HG03139 (cell line): ENCODE measurements at regions not wholly inside any gene's neighbourhood (a gene's known extent, or its start where the extent isn't known, plus 50 kb on each side); places are given as distances from the start of the nearest gene placed in this dataset.
"Not testable (repeated sequence)": the region's sequence is repeated elsewhere in the genome, so short reads cannot be mapped to it uniquely, and the experiment has no call there.

Experiments
- ATAC-seq: cut with Tn5 transposase; IDR thresholded peaks from one replicate; pipeline ENCODE4 v1.9.1; 2021; ENCODE audit not compliant: unreplicated experiment

GRCh38 chr16:29153307-29153706, 168.5 kb downstream of the LAT start:
- not testable (repeated sequence) for ATAC-seq

- ATAC-seq, result not testable (repeated sequence)
Observed at GRCh38 chr16:29152544-29153031, 167.7 kb downstream of the LAT start.

GRCh38 chr16:29151317-29151716, 166.5 kb downstream of the LAT start:
- no peak for ATAC-seq

GRCh38 chr16:29149912-29150311, 165.1 kb downstream of the LAT start:
- not testable (repeated sequence) for ATAC-seq

GRCh38 chr16:29148867-29149272, 164.0 kb downstream of the LAT start:
- ATAC-seq, result no peak

GRCh38 chr16:29148131-29148691, 163.4 kb downstream of the LAT start:
- no peak for ATAC-seq

GRCh38 chr16:29147710-29148109, 162.9 kb downstream of the LAT start:
- not testable (repeated sequence) for ATAC-seq

GRCh38 chr16:29146808-29147643, 162.2 kb downstream of the LAT start:
- ATAC-seq, result not testable (repeated sequence)

GRCh38 chr16:29146266-29146665, 161.4 kb downstream of the LAT start:
- no peak for ATAC-seq

GRCh38 chr16:29145486-29146225, 160.8 kb downstream of the LAT start:
- ATAC-seq, result not testable (repeated sequence)

- ATAC-seq, result not testable (repeated sequence)
Observed at GRCh38 chr16:29145086-29145485, 160.2 kb downstream of the LAT start.

GRCh38 chr16:29144669-29145062, 159.8 kb downstream of the LAT start:
- ATAC-seq, result not testable (repeated sequence)

- ATAC-seq, result not testable (repeated sequence)
Observed at GRCh38 chr16:29143739-29144668, 159.2 kb downstream of the LAT start.

GRCh38 chr16:29142506-29142905, 157.7 kb downstream of the LAT start:
- not testable (repeated sequence) for ATAC-seq

GRCh38 chr16:29141586-29142324, 156.9 kb downstream of the LAT start:
- no peak for ATAC-seq

- not testable (repeated sequence) for ATAC-seq
Observed at GRCh38 chr16:29141121-29141520, 156.3 kb downstream of the LAT start.

- not testable (repeated sequence) for ATAC-seq
Observed at GRCh38 chr16:29139901-29140855, 155.3 kb downstream of the LAT start.

- ATAC-seq, result no peak
Observed at GRCh38 chr16:29139261-29139802, 154.5 kb downstream of the LAT start.
